ENCODE measurements at regions not wholly inside any gene's neighbourhood (a gene's known extent, or its start where the extent isn't known, plus 50 kb on each side); places are given as distances from the start of the nearest gene placed in this dataset.

GRCh38 chr6:115691433-115691832, 369.3 kb downstream of the FRK start:
- no peaks in the 10 kb centered on the region for H3K9me3 ChIP-seq (replicated peaks; ENCODE audit: control insufficient read depth, insufficient read depth, low read depth, low read length)
- no peak overlapping the region for H3K4me3 ChIP-seq
- POLR2A ChIA-PET, result interaction anchor here (1.1 kb wide), 1 partner anchor 8 kb away, joined by 3 read pairs; no protein-coding TSS in a partner anchor
- H3K9me1 ChIP-seq (ENCODE audit: control insufficient read depth, insufficient read depth, low read length), result no peaks in the 10 kb centered on the region
- H3K4me1 ChIP-seq (replicated peaks in 1 of 2; ENCODE audit: control insufficient read depth in 2 of 2, insufficient read depth in 2 of 2, low read length in 2 of 2), result no peaks in the 10 kb centered on the region
- no TSS peak for BruUV-seq (replicated peaks)
- no peak overlapping the region for H3K9ac ChIP-seq (ENCODE audit: insufficient read depth in 1 of 2, low read depth in 2 of 2, low read length in 2 of 2)
- DNase-seq (ENCODE audit: extremely low read depth in 1 of 4, low spot score in 3 of 4), result no peak
- TF ChIP-seq, protein P1, sequence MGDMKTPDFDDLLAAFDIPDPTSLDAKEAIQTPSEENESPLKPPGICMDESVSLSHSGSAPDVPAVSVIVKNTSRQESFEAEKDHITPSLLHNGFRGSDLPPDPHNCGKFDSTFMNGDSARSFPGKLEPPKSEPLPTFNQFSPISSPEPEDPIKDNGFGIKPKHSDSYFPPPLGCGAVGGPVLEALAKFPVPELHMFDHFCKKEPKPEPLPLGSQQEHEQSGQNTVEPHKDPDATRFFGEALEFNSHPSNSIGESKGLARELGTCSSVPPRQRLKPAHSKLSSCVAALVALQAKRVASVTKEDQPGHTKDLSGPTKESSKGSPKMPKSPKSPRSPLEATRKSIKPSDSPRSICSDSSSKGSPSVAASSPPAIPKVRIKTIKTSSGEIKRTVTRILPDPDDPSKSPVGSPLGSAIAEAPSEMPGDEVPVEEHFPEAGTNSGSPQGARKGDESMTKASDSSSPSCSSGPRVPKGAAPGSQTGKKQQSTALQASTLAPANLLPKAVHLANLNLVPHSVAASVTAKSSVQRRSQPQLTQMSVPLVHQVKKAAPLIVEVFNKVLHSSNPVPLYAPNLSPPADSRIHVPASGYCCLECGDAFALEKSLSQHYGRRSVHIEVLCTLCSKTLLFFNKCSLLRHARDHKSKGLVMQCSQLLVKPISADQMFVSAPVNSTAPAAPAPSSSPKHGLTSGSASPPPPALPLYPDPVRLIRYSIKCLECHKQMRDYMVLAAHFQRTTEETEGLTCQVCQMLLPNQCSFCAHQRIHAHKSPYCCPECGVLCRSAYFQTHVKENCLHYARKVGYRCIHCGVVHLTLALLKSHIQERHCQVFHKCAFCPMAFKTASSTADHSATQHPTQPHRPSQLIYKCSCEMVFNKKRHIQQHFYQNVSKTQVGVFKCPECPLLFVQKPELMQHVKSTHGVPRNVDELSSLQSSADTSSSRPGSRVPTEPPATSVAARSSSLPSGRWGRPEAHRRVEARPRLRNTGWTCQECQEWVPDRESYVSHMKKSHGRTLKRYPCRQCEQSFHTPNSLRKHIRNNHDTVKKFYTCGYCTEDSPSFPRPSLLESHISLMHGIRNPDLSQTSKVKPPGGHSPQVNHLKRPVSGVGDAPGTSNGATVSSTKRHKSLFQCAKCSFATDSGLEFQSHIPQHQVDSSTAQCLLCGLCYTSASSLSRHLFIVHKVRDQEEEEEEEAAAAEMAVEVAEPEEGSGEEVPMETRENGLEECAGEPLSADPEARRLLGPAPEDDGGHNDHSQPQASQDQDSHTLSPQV (IDR thresholded peaks at IDR 0.05), result no peak
- TF ChIP-seq POLR2AphosphoS5 (IDR thresholded peaks at IDR 0.05; ENCODE audit: control insufficient read depth, insufficient read depth, low read depth, low read length) (no peak), MIER1 (IDR thresholded peaks at IDR 0.05; ENCODE audit: low read depth) (no peak), PCBP2 (IDR thresholded peaks at IDR 0.05; ENCODE audit: low read depth, low read length, poor library complexity, severe bottlenecking) (no peak), TAF1 (IDR thresholded peaks at IDR 0.05; ENCODE audit: control insufficient read depth, extremely low read depth, insufficient read depth, low read length, severe bottlenecking) (no peak), ZNF253 (CRISPR knock-in tag; conservative IDR thresholded peaks at IDR 0.05) (no peak), SP1 (CRISPR knock-in tag; IDR thresholded peaks at IDR 0.05) (no peak), ZNF431 (CRISPR knock-in tag; IDR thresholded peaks at IDR 0.05) (no peak), ZSCAN32 (CRISPR knock-in tag; IDR thresholded peaks at IDR 0.05) (no peak), SMAD4 (CRISPR knock-in tag; conservative IDR thresholded peaks at IDR 0.05) (no peak), CHD2 (IDR thresholded peaks at IDR 0.05; ENCODE audit: low read depth, low read length) (no peak)
- CTCF ChIA-PET (ENCODE audit: low intra/inter-chr PET ratio), result no interaction called here
- no peaks in the 10 kb centered on the region for H3K36me3 ChIP-seq (ENCODE audit: control insufficient read depth, insufficient read depth, low read length)
- no peak overlapping the region for H3K4me2 ChIP-seq (ENCODE audit: insufficient read depth, low read length)
- in situ Hi-C loops (cut with MboI), result no loop called here
- no peaks in the 10 kb centered on the region for H3K79me2 ChIP-seq (ENCODE audit: control insufficient read depth, insufficient read depth, low read length)
- no peaks in the 10 kb centered on the region for H4K20me1 ChIP-seq (replicated peaks; ENCODE audit: control insufficient read depth, insufficient read depth, low read length)
- intact Hi-C loops (cut with micrococcal nuclease), result no loop called here
- no peak overlapping the region for H3K27ac ChIP-seq (ENCODE audit: extremely low read depth, low read depth, low read length)
- no peak for FAIRE-seq
- H2AFZ ChIP-seq (ENCODE audit: low read depth, low read length), result no peak overlapping the region
- no peaks in the 10 kb centered on the region for H3K27me3 ChIP-seq (ENCODE audit: control insufficient read depth in 2 of 2, insufficient read depth in 2 of 2, low read length in 2 of 2)
- no peak for ATAC-seq

Data from K562 (cell line).